Bone marrow (tissue), 2 donors: ENCODE measurements at regions not wholly inside any gene's neighbourhood (a gene's known extent, or its start where the extent isn't known, plus 50 kb on each side); places are given as distances from the start of the nearest gene placed in this dataset.
"Not testable (repeated sequence)": the region's sequence is repeated elsewhere in the genome, so short reads cannot be mapped to it uniquely, and the experiment has no call there.

Experiments used
- DNase-seq, 2 donors: peaks; one replicate each; lab custom pipeline; 2025; lab: John Stamatoyannopoulos, UW

GRCh38 chr13:79986890-79987289 lies 354.0 kb downstream of the SPRY2 start:
- no peak for DNase-seq

GRCh38 chr13:79974935-79975650 lies 365.8 kb downstream of the SPRY2 start:
- DNase-seq = not testable (repeated sequence)

DNA sequence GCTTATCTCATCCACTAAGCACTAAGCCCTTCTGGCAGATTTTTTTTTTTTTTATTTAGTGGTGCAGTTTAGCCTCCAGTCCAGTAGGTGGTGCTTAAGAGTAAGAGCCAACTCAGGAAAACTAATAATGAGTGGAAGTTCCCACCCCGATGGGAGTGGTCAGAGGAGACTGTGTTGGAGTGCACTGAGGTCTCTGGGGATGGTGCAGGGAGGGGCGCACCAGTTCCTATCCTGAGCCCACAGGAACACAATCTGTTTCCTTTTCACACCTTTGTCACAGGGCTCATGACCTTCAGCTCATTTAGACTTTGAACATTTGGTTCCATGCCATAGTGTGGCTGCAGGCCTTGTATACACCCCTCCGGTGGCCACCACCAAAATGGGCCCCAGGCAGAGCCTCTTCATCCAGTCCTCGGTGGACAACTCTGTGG lies 367.4 kb downstream of the SPRY2 start:
- no peak for DNase-seq

DNA sequence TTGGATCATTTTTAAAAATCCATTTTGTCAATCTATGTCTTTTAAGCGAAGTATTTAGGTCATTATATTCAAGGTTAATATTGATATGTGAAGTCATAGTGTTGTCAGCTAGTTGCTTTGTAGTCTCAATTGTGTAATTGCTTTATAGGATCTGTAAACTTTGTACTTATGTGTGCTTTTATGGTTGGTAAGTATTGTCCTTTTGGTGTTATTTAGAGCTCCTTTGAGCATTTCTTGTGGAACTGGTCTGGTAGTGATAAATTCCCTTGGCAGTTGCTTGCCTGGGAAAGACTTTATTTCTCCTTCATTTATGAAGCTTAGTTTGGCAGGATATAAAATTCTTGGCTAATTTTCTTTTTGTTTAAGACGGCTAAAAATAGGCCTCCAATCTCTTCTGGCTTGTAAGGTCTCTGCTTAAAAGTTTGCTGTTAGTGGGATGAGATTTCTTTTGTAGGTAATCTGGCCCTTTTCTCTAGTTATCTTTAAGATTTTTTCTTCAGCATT lies 368.8 kb downstream of the SPRY2 start:
- DNase-seq = no peak

DNA sequence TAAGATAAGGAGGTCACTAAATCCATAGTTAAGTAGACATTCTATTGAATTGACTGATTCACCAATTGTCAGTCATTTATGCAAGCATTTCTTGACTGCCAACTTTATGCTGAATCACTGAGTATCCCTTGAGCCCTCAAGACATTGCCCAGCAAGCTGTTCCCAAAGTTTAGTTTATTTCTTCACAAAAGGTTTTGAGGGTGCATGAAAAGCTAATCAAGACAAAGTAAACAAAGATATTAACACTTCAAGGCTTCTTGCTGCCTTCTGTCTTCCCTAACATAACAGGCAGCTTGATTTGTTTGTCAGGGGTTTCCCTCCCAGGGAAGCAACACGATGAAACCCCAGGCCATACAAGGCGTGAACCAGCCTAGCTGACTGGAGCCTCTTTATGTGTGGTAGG lies 374.4 kb downstream of the SPRY2 start:
- no peak for DNase-seq

- no peak for DNase-seq
These were observed 374.9 kb downstream of the SPRY2 start for GRCh38 chr13:79966059-79966458.

DNA sequence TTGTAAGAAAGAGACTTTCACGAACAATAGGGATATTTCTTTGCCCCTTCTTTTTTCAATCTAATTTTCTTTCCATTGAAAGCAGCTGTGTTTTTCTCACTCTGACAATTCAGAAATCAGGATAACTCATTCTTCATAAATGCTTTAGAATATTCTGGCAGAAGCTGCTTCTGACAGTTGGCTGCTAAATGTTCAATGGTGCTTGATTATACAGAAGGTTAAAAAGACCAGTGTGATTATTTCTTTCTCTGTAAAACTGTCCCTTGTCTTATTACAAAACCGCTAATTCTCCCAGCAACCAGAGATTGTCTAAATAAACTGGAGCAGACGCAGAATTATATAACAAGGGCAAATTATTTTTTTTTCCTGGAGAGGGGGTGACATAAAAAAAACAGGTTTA lies 394.4 kb downstream of the SPRY2 start:
- DNase-seq = no peak

GRCh38 chr13:79943346-79944023 lies 397.4 kb downstream of the SPRY2 start:
- no peak for DNase-seq

GRCh38 chr13:79941752-79942151 lies 399.2 kb downstream of the SPRY2 start:
- DNase-seq = no peak

- no peak for DNase-seq
These were observed 401.2 kb downstream of the SPRY2 start for GRCh38 chr13:79939689-79940088.

DNA sequence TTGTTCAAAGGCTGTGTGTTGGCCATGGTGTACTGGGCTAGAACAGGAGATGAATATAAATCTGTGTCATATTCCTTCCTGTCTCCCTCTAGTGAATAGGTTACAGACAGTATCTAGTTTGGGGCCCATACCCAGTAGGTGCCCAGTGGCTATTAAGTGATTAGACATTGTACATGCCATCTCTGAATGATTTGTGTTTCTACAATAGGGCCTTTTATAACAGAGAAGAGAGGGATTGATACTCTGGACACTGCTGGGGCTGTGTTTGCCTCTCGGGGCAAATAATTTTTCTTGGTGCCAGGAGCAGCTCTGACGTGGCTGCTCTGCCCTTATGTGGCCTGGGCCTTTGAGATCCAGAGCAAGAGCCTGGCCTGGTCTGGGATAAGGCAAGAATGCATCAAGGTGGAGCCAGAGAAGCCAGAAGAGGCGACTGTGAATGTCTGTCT lies 403.1 kb downstream of the SPRY2 start:
- DNase-seq = no peak

- no peak for DNase-seq
These were observed 403.6 kb downstream of the SPRY2 start for GRCh38 chr13:79937311-79937710.

- no peak for DNase-seq
These were observed 404.4 kb downstream of the SPRY2 start for GRCh38 chr13:79936368-79937136.

- DNase-seq = no peak
These were observed 405.8 kb downstream of the SPRY2 start for GRCh38 chr13:79935121-79935520.

DNA sequence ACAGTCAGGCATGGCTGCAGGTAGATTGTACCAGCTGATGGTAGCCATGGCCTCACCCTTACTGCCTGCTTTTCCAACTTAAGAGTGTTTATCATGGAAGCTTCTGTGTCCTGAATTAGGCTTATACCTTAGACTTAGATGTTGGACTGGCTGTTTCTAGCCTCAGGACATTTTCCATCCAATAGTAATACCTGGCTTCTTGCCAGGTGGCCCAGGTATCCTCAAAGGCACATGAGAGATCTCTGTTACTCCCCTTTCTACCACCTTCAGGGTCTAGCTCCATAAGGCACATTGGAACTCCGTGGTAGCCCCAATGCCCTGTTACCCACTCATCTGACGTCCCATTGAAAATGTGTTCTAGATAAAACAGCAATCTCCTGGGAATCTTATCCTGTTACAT lies 407.5 kb downstream of the SPRY2 start:
- no peak for DNase-seq

DNA sequence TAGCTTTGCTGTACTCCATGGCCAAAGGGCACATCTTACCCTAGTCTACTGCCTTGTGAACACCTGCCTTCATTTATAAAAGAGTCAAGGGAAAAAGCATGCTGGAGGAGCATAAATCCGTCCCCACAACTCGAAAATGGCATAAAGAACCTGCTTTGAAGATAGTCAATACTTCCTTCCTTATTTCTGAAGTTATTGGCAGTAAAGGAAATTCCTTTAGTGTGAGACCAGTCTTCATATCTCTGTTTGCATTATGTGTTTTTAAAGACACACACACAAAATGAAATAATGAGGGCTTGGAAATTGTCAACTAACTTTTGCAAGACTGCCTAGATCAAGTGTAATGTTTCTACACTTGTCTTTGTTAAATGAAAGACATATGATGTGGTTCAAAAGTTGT lies 408.4 kb downstream of the SPRY2 start:
- DNase-seq = no peak

- not testable (repeated sequence) for DNase-seq
These were observed 416.9 kb downstream of the SPRY2 start for GRCh38 chr13:79923973-79924556.

- DNase-seq = no peak
These were observed 421.8 kb downstream of the SPRY2 start for GRCh38 chr13:79919091-79919490.

DNA sequence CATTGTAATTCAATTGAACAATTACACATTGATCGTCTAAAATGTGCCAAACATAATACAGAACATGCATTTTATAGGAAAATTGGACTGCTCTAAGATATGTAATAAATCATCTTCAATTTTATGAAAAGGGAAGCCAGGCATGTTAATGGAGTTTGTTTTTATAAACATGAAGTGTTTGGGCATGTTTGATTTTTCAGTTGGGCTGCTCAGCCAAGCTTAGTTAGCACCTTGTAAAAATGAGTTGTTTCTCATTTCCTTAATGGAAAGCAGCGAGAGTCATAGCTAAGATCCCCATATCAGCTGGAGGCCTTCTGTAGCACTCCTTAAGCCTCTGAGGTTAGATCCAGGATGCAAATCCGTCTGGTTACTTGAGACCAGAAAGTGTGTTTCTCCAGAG lies 422.3 kb downstream of the SPRY2 start:
- DNase-seq = no peak

- no peak for DNase-seq
These were observed 423.3 kb downstream of the SPRY2 start for GRCh38 chr13:79917628-79918027.

GRCh38 chr13:79915114-79915811 lies 425.7 kb downstream of the SPRY2 start:
- DNase-seq = no peak
